Stimulated activated CD8-positive, alpha-beta memory T cell treated with anti-CD3 and anti-CD28 coated beads, Interleukin-2, amount 100 ng/mL, for 48 hours (primary cell): ENCODE measurements at regions not wholly inside any gene's neighbourhood (a gene's known extent, or its start where the extent isn't known, plus 50 kb on each side); places are given as distances from the start of the nearest gene placed in this dataset.

ENCODE experiments used
- DNase-seq, 2 donors: peaks; one replicate each; pipeline ENCODE4 v3.0.0-alpha.2; 2020; ENCODE audit warnings: low read depth in 2 of 2

DNA sequence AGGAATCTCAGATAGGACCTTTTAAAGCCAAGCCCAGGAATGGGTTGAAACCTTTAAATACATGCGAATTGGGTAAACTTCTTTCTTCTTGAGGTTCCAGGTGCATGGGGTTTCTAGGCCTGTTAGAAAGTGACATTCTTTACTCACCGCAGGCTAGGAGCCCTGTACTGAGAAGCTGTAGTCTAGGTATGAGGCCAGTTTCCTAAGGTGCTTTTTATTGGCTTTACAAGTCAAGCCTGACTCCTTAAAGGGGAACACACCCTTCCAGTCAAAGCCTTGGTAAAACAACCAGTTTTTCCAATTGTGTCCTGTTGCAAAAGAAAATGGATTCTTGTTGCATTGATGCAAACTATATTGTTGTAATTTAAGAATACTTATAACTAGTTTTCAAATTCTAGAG is 76.1 kb upstream of the ATP11B start:
- no peak for DNase-seq

DNA sequence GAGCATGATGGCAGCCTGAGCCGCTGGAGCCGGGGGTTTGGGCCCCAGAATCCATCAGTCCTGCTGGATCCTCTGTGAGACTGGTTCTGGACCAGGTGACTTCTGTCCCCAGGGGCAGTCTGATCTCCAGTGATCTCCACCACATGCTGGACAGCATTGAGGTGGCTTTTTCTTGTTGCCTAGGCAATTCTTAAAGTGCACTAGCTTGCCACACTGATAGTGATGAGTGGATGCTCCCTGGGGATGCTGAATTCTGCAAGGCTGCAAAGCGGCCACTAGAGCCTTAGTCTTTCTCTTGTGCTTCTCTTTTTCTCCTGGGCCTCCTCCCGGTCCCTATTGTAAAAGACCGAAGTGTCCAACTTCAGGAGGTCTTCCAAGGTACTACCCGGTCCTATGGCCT is 70.4 kb upstream of the ATP11B start:
- DNase-seq: no peak

DNA sequence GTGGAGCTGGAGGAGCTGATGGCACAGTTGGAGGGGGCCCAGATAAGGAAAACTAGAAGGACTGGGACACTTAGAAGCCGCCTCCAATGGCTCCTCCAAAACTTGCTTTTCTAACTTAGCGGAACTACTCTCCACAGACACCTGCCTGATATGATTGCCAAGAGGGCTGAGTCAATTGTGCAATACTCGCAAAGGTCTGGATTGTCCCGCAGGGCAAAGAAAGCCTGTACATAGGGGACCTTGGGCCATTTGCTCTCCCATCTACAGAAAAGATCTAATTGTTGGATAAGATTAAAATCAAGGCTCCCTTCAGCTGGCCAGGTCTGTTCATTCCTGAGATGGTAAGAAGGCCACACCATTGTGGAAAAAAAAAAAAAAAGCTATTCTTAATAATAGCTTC is 69.7 kb upstream of the ATP11B start:
- DNase-seq: no peak

DNA sequence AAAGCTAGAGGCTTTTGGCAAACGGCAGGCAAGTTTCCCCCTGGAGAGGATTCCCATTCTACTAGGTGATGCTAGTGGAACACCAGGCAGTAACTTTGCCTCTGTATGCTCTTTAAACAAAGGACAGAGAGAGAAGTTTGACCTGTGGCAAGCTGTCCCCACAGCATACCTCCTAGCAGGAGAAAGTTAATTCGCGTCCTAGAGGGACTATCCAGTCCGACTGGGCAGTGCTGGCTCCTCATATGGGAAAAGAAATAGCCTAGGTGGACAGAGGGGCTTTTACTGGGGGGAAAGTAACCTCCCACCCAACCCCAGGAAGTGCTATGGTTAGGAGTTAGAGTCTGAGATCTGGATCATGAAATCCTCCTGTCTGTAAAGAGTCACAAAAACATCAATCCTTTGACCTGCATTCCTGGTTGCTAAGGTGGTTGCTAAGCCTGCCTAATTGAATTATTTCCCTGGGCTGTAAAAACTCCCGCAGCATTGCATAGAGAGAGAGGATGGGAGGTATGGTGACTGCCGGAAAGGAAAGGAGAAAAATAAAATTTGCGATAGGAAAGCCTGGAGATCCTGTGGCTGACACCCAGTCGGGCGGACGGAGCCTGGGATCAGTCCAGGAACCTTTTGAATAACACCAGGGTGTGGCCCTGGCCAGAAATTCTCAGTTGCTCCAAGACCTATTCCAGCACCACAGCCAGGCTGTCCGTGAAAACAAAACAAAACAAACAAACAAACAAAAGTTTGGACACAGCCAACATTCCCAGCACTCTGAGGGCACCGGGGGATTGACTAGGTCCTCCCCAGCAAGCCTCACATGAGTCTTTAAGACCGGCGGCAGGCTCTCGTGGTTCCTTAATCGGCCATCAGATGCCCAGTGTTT is 67.7 kb upstream of the ATP11B start:
- no peak for DNase-seq

DNA sequence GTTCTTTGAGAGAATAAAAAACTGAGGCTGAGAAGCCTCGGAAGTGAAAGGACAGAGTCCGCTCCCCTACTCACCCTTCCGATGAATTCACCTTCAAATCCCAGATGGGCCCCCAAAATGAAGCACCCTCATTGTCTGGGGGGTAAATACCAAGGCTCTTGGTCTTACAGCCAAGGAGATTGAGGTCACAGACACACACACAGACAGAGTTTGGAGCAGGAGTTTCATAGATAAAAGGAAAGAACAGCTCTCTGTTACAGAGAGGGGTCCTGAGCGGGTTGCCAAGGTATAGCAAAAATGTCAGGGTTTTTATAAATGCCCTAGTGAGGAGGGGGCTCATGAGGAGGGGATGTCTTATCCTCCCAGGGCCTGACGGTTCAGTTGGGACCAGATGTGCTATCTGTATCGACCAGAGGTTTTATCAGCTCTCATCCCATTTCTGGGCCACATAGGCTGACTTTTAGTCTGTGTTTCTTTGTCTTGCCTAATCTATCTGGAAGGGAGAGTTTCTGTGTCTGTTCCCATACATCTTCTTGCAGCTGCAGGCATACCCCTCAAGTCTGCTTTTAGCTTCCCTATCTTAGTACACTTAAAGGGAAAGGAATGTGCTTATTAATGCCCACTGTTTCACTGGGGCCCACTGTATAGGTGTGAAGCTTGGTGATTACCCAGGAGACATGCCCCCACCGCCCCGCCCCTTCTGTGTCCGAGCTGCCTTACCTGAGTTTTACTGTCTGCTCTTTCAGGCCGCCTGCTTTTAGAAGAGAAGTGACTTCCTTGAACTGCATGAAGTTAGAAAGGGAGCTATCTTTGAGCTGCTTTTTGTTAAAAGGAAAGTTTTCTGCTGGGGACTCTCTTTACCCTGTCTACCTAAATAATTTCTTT is 66.8 kb upstream of the ATP11B start:
- DNase-seq: no peak

DNA sequence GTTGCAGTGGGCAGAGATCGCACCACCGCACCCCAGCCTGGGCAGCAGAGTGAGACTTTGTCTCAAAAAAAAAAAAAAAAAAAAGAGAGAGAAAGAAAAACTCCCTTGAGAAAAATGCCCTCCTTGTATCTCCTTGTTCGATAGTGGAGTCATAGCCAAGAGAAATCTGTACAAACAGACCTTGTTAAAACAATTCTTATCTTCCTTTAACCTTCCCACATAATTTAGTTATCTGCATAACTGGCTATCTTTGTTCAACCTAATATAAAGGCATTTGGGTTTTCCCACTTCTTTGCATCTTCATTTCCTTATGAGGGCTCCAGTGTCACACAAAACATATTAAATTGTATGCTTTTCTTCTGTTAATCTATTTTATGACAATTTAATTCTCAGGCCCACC is 65.1 kb upstream of the ATP11B start:
- DNase-seq: no peak

DNA sequence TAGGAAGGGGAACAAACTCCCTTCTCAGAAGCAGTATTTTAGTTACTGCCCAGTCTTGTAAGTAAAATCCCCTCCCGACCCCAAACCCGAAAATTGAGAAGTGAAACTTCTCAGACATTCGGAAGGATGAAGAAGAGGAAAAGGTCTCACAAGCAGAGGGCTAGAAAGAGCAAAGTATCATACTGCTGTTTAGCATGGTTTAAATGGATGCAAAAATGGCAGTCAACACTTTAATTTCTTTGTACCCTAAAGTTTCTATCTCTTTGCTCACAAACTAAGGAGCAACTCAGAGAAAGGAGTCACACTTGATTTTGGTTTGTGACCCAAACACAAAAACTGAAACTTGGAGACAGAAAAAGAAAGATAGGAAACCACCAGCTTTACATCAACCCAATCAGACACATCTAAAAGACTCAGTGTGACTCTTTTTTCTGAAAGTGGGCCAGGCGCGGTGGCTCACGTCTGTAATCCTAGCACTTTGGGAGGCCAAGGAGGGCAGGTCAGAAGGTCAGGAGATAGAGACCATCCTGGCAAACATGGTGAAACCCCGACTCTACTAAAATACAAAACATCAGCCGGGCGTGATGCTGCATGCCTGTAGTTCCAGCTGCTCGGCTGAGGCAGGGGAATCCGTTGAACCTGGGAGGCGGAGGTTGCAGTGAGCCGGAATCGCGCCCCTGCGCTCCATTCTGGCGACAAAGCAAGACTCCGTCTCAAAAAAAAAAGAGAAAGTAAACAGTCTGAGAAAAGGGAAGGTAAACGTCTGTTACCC is 63.2 kb upstream of the ATP11B start:
- DNase-seq: peak in 1 of 2 donors; percentile 2

DNA sequence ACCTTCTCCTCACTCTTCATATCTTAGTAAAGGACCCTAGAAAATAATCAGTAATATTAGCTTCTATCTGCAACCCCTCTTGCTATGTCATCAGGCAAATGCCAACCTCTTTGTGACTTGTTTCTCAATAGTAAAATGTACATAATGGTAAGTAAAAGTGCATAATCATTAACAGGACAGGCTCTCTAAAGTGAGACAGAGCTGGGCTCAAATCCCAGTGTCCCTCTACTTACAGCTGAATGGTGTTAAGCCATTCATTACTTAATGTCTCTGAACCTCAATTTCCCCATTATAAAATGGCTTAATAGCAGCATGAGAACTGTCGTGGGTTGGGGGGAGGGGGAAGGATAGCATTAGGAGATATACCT is 62.6 kb upstream of the ATP11B start:
- DNase-seq: no peak

DNA sequence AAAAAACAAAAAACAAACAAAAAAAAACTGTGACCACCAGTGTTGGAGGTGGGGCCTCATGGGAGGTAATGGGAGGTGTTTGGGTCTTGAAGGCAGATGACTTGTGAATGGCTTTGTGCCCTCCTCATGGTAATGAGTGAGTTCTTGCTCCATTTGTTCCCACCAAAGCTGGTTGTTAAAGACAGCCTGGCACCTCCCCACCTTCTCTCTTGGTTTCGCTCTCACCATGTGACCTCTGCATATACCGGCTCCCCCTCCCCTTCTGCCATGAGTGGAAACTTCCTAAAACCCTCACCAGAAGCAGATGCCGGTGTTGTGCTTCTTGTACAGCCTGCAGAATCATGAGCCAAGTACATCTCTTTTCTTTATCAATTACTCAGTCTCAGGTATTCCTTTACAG is 61.5 kb upstream of the ATP11B start:
- DNase-seq: no peak

DNA sequence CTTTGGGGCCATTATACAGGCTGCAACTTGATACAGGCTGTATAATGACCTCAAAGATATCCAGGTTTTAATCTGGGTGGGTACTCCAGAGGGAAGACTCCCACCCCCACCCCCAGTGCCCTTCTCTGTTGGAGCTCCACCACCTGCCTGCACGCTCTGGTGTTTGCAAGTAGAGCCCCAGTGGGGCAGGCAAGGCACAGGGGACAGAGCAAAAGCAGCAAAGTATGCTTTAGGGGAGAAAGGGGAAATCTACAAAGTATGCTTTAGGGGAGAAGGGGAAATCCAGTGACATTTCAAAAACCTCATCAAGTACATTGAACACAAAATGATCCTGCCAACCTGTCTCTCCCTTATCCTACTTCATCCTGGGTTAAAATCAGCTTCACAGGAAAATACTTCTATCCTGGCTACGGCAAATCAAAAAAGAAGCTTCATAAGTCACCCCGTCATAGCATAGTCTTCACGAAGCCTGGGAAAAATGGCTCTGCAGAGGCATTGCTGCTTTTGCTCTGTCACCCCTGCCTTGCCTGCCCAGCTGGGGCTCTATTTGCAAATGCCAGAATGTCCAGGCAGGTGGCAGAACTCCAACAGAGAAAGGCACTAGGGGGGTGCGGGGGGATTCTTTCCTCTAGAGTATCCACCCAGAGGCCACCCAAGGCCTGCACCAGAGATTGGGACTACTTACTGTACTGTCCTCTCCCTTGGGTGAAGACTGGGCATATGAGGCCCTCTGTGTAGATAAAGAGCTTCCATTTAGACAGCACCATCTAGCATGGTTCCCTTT is 60.9 kb upstream of the ATP11B start:
- no peak for DNase-seq

DNA sequence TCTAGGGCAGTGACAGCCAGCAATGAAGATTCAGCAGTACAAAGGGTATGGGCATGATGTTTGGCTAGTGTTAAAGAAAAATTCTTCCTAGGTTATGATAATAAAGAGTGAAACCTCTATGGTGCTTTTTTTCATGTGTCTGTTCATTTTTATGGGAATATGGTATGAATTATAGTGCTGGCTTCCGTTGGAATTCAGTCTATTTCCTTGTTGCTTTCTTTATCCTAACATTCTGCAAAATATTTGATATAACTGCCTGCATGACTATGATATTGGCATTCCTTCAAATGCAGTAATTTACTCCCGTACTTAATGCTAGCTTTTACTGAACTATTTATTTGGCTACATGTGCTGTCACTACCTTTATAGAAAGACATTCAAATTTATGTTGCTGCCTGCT is 57.6 kb upstream of the ATP11B start:
- DNase-seq: no peak

DNA sequence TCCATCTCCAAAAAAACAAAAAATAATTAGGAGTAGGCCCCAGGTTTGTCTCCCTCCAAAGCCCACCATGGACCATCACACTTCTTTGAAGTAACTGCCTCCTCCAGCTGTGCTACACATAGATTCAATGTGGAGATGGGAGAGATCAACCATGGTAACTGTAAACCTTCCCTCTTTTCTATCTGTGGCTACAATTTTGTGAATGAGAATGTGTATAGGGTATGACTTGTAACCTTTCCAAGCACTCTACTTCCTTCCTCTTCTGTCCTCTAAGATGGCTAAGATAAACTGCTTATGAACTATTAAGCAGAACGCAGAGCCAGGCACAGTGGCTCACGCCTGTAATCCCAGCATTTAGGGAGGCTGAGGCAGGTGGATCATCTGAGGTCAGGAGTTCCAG is 55.5 kb upstream of the ATP11B start:
- DNase-seq: no peak

DNA sequence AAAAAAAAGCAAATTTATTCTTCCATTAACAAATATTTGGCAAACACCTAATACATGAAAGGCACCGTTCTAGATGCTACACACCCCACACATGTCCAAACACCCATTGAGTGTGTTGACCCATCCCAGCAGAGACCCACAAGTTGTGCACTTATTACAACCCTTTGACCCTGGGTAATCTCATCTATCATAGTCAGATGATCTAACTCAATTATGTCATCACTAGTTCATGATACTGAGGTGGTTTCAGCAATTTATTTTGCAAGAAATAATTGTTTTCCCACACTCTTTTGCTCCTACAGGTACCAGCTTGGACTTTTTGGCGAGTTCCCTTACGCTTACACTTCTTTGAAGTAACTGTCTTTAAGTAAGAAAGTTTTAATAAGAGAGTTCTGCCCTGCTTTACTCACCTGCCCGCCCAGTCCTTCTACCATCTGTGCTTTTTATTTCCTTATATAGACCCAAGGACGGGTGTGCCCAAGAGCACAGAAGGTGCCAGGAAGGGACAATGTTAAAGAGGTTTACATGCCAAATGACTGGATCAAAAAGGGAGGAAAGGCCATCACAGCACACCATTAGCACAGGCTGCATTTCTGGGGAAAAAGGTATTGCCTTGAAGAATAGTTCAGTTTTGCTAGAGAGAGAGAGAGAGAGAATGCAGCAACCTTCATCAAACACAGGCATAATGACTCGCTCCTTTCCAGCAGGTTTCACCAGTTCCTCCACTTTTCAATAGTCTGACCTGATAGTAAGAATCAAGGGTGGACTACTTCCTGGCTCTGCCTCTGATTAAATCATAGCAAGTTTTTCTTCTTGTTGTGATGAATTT is 54.5 kb upstream of the ATP11B start:
- DNase-seq: no peak

DNA sequence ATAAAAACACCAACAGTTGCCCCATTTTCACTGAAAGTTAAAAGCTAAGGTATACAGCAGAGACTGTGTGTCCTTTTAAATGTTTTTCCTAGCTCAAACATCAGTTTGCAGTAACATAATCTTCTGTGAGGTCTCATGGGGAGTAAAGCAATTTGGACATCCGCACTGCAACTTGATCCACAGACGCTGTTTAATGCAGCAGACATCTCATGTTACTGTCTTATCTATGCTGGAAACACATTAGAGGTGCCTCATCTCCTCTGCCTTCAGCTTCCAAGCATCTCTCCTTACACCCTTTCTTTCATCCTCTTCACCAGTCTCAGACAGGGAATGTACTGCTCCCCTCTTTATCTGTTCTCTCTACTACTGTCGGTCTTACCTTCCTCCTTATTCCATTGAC is 53.7 kb upstream of the ATP11B start:
- DNase-seq: no peak

DNA sequence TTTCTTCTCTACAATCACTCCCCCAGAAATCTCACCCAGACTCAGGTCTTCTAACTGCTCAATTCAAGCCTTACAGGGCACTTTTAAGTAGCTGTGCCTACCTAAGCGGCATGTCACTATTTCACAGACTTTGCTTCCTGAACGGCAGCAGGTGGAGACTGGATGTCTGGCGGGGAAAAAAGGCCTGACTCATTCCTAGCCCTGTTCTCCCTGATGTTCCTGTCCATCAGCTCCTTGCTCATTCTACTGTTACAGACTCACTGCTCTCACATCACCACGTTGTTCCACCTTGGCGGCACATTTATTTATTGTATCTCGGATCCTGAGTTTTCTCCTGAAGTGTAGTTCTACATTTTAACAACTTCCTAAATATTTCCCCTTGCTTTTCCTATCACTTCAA is 52.6 kb upstream of the ATP11B start:
- no peak for DNase-seq

DNA sequence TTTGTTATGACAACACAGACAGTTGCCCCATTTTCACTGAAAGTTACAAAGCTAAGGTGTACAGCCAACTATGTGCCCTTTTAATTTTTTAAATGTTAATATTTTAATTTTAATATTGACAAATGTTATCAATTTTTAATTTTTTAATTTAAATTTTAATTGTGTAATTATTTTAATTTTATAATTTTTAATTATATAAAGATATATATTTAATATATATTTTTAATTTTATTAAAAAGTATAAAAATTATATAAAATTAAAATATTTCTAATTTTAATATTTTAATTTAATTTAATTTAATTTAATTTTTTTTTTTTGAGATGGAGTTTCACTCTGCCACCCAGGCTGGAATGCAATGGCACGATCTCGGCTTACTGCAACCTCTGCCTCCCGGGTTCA is 52.1 kb upstream of the ATP11B start:
- DNase-seq: no peak
